NCI-H2081 treated with DMSO at 0.1 percent for 48 hours (cell line): ENCODE measurements at regions not wholly inside any gene's neighbourhood (a gene's known extent, or its start where the extent isn't known, plus 50 kb on each side); places are given as distances from the start of the nearest gene placed in this dataset.

ENCODE experiments used
- DNase-seq: peaks from one replicate; lab custom pipeline; 2025; lab: John Stamatoyannopoulos, UW

DNA sequence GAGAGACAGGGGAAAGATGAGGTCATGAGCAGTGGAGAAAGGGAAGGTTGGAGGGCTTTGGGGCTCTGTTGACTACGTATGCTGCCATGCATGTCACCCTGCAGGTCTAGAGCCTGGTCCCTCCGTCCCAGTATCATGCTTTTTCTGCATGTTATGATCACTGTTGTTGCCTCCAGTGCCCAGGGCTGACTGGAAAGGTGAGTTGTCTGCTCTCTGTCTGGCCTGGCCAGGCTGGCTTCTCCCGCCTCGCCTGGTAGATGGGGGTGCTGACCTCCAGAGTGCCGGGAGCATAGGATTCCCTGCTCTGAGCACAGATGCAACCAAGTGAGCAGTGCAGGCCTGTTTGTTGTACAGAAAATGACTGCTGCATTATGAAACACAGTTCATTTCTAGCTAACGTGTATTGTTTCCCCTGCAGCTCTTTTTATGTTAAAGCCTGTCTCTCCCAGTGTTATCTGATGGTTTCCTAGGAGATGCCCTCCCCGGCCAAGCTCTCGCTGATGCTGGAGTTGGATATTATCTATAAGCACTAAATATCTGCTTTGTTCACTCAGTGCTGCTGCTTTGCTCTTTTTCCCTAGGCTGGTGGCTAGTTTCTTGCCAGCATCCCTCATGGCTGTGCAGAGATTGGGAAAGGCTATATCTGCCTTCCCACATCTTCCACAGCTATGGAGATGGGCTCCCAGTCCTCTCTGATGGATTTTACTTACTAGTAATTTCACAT is 158.2 kb downstream of the TDRD15 start:
- no peak for DNase-seq

DNA sequence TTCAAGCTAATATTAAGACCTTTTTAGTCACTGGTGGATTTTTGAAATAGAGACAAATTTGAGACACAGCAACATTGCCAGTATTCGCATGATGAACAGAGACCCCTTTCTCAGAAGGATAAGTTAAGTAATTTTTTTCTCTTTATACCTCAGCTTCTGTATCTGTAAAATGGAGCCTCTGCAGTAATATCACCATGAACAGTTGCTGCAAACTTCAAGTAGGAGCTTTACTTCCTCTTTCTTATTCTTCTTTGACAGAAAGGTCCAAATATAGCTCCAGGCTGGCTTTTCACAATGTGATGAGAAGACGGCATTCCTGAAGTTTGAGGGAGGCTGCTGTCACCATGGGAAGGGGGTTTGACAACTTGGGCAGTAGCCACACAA is 158.7 kb downstream of the TDRD15 start:
- no peak for DNase-seq

DNA sequence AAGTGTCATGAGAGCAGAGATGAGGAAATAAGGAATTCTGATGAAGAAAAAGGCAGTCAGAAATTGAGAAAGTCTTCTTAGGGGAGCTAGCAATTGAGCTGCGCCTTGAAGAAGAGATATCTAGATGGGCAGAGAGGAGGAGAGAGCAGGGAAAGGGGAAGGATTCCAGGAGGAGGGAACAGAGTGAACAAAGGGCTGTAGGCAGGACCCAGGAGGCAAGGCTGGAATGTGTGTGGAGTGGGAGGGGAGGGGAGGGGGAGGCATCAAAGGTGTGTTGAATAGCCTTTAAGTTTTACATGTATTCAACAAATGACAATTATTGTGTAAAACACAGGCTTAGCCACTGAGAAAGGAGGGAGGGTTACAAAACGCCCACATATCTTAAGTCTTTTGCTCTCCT is 164.5 kb downstream of the TDRD15 start:
- no peak for DNase-seq

DNA sequence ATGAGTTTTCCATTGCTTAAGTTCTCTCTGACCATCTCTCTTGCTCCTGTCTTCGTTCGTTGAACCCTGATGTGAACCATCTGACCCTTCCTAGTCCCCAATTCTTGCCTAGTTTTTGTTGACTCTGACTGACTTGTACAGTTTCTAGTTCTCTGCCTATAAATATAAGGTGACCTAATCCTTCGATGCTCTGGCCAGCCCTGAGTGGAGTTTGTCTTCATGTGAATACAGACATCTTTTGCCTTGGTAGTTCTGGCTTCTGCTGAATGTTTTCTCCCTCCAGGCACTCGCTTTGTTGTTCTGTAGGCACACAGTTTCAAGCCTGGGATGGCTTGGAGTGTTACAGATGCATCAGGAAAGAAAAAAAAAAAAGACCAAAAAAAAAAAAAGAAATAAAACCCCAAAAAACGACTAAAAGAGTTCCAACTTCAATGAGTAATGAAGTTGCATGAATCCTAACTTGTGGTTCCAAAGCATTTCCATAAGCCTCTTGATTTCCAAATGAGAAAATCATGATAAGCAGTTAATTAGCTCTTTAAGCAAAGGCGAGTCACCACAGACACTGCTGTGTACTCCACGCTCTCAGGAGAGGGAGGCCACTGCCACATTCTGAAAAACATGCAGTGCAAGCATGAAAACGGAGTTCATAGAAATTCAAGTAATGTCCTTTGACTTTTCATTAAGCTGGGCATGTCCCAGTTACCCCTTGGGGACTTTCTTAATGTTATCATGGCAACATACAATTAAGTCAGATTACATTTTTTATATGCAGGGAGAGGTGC is 165.2 kb downstream of the TDRD15 start:
- DNase-seq: no peak

DNA sequence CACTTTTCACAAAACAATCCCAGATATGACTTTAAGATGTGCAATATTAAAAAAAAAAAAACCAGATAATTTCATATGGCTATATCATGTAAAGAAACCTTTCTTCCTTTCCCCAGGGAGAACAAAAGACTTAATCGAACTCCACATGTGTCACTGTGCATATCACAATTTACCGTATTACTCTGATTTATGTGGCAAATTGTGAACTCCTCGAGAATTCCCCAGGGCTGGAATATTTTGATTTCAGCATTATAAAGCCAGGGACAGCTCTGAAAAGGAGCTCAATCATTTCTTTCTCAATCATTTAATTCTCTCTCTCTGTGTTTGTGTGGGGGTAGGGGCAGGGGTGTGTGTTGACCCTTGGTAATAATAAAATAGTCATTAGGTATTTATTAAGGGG is 165.8 kb downstream of the TDRD15 start:
- no peak for DNase-seq

DNA sequence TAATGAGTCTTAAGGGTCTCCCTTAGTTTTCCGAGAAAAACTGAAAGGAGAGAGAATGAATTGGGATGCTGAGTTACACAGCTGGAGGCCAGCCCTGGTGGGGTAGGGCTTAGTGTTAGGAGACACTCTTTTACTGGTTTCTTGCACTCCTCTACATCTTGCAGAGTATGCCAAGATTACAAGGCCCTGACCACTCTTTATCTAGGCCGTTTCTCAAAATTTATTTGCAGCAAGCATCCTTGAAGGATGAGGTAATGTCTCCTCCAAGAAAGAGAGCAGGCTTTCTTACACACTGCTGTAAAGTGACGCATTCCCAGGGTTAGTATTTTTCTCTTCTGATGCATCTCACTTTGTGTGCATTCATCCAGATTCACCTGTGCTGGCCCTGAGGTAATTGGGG is 166.2 kb downstream of the TDRD15 start:
- no peak for DNase-seq

DNA sequence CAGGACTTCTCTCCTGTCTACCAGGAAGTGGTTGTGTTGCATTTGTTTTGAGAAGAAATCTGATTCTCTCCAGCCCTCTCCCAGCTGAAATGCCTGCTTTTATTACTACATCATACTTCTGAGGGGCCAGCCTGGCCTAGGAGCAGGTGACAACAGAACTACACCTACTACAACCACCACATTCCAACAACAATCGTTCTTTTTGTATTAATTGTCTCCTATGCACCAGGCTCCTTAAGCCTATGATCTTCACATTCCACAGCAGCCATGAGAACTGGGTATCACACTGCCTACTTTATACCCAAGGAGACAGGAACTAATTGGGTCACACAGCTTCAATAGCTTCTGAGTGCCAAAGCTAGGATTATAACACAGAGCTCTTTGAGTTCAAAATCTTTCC is 167.7 kb downstream of the TDRD15 start:
- no peak for DNase-seq

DNA sequence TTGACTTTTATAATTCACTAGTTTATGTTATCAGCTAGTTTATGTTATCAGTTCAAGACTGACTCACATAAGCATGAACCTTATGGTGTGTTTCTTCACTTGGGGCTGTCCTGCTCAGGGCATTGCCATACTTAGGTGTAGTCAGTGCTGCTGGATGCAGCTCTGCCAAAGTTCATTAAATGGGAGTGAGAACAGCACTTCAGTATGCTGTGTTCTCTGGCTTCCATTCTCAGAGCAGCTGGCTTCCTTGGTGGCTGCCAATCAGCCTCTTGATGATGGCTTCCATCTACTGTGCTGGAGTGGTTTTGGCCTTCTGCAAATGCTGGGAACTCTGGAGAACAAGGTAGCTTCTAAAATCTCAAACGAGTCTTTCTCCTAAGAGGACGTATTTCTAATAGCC is 170.7 kb downstream of the TDRD15 start:
- DNase-seq: no peak

DNA sequence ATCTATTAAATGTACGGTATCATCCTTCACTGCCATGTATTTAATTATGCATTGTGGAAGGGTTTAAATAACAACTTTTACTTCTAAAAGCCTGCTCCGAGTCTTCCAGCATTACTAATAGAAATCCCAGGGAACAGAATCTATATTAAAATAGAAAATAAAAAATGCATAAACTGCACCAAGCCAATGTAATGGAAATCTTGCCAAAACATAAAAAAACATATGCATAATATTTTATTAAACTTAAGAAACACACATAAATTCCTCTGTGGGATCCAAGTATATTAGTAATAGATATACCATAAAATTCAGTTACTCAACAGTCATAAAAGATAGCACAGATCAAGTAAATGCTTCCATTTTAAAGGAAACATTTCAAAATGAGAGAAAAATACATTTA is 175.6 kb downstream of the TDRD15 start:
- DNase-seq: no peak

DNA sequence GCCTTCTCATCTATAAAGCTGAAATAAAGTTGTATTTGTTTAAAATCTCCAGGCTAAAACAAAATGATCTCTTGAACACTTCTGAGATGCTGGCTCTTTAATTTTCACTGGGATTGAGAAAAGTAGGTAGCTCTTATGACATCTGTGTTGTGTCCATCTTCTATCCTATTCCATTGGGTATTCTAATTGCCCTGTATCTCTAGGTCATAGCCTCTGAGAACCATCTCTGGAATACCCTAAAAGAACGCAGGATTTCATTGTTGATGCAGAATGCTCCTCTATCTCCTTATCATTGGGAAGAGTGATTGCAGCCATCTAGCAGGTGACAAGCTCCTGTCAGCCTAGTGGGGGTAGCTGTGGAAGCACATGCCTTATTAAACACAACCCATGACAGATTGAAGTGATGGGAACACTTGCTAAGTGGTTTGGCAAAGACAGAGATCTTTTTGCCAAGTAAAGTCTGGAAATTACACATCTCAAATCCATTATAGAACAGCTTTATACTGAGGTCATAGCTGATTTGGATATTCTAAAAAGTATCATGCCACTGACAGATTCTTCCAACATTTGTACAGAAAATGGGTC is 178.2 kb downstream of the TDRD15 start:
- DNase-seq: no peak

DNA sequence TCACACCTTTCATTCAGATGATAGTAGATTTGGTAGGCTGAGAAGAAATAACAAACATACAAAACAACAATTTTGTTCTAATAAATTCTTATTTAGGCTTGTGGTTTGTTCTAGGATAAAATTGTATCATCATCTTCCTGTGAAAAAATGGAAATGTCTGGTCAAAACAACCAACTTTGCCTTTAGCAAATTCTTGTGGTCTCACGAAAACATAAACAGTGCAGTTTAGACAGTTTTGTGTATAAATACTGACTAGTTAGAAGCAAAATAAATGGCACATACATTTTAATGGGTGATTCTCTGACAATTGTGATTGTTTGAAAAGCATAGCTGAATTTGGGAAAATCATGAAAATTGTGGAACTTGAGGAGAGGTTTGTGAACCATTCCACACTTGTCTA is 180.1 kb downstream of the TDRD15 start:
- no peak for DNase-seq

DNA sequence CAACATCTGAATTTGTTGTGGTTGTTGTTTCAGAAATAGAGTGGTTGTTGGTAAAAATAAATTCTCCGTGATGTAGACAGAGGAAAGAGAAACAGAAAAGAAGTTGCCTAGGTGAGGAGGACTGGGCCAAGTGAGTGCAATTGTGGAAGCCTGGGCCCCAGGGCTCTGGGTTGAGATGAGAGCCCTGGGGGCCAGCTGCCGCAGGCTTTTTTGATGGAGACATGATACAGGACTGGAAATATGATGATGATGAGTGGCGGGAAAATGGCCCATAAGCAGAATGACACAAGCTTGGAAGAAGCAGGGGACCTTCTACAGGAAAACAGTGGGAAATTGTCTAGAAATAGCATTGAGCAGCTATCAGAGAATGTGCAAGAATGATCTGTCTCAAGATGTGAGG is 181.8 kb downstream of the TDRD15 start:
- DNase-seq: no peak

DNA sequence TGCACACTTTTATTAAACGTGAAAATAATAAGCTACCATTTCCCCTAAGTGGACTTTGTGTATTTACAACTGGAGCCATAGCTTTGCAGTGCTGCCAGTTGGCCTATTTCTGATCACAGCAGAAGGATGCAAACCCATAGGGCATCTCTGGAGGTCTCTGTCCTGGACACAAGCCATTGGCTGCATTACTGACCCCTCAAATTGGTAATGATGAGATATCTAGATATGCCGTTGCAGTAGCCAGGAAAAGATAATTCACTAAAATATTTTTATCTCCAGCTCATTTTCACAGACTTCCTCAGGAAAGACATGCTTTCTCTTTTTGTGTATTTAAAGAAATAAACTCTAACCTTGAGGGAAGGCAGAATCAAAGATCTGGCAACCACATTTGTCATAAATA is 182.5 kb downstream of the TDRD15 start:
- DNase-seq: no peak

DNA sequence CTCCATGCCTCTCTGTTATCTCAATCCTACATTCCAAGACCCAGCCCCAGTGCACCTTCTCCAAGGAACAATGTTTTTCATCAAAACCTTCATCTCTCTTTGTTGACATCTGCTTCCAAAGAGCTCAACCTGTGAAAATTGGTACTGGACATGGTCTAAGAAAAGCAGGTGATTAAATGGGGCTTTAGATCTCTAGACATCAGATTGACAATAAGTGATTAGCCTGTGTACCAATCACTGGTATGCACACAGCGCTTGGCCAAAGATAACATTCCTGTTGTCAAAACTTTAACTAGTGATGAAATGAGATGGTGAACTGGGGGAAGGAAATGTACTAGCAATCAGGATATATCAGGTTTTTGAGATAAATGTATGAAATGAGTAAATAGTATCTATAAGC is 183.3 kb downstream of the TDRD15 start:
- no peak for DNase-seq

DNA sequence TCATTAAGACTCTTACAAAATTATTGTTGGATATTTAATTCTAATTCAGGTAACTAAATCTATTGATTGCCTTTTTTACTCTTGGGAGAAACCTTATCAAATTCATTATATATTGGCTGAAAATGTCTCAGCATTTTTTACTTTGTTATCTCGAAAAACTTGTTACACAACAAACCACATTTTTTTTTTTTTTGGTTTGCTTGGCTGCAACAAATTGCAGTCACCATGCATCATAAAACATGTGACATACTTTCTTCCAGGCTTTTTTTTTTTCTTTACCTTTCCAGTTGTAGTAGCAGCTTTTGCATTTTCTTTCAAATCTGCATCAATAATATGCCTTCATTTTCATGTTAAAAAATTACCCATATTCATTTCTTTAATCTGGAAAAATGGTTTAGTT is 186.7 kb downstream of the TDRD15 start:
- DNase-seq: no peak

DNA sequence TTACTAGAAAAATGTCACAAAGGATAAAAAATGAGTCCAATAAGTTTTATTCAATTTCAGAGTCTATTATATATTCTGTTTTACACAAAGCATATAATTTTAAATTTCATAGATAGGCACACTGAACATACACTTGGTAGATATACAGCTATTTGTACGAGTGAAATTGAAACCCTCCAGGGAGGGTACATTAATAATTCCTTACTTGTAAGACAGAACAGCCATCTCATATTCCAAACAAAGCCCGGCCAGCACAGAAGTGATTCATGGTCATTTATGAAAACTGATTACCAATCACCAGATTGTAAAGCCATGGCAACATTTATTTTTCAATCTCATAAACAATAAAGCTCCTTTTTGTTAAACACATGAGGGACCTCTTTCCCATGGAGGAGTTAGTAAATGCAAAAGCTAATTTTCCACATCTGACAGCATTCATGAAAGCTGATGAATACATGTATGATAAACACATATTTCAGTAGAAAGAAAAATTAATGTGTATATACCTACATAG is 190.6 kb downstream of the TDRD15 start:
- no peak for DNase-seq

DNA sequence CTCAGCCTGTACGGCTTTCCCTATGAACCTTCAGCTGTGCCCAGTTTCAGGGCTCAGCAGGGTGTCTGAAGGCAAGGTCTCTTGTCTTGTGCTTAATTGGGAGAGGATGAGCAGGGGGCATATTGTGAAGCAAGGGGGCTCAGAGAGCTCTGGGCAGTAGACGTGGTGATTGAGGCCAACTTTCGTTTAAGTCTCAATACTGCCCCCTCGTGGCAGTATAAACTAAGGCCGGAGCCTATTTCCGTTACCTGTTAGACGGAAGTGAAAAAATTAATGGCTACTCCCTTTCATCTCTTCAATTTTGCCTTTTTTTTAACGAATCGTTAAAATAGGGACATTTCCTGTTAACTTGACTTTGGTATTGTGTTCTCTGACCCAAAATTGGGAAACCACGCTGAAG is 193.4 kb downstream of the TDRD15 start:
- DNase-seq: no peak

DNA sequence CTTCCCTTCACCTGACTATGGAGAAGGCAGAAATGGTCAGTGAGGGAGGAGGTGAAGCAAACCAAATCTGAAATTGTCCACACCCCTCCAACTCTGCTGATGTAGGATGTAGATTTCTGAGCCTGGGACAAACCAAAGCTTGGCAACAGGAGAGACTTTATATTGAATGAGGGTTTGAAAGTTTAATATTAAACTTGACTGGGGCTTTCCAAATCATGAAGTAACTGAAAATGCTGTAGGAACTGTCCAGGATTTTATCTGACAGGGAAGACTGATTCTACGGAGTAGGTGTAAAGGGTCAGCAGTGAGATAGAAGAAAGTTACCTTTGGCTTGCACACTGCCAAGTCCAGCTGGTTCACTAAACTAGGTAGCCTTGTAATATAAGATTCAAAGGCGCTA is 194.5 kb downstream of the TDRD15 start:
- DNase-seq: no peak

DNA sequence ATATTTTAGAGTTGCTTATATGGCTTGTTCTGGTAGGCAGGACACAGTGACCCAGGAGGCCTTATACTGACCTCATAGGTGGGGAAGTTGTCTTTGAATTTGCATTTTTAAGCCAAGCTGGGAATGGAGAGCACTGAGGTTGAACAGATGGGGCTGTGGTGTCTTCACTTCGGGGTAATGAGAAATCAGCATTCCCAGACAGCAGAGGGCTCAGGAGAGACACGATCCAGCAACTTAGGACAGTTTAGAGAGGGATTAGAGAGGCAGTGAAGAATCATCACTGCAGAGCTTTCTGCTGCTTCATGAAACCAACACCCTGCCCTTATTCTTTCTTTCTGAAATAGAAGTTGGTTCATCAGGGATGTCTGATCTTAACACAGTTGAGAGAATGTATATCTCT is 202.4 kb downstream of the TDRD15 start:
- DNase-seq: no peak

DNA sequence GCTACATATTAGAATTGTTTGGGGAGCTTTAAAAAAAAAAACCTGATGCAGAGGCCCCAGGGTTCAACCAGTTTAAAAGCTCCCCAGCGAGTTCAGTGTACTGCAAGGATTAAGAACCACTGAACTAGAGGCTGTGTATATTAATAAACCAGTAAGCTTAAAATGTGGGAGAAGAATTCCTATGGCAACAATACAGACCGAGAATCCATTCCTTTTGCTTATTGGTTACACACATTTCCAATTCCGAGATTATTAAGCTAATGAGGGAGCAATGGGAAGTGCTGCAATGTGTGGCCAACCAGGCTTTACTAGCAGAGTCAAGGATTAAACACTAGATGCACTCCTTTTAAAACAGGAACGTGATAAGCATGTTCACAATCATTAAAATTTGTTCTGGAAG is 204.4 kb downstream of the TDRD15 start:
- DNase-seq: no peak

DNA sequence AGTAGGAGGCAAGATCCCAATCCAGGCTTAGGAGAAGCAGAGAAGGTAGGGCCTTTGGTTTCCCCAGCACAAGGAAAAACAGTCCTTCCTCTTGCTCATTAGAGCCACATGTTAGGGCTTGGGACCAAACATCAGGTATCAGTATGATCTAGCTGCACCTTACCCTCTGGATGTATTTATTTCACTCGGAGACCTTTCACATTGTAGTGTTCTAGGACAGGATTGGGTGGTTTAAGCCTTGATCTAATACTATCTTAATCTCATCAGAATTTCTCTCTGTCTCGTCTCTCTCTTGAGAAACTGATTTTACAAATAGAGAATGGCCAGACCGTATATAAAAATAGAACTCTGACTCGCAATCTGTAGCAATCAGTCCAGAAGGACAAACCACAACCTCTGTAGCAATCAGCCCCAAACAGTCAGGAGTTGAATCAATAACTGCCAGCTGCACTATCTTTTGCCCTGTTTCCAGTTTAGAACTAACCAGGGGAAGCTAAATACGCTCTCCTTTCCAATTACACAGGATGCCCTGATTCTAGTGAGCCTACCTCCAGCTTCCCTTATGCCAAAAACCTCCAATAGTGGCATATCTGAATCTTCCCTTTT is 207.1 kb downstream of the TDRD15 start:
- no peak for DNase-seq

DNA sequence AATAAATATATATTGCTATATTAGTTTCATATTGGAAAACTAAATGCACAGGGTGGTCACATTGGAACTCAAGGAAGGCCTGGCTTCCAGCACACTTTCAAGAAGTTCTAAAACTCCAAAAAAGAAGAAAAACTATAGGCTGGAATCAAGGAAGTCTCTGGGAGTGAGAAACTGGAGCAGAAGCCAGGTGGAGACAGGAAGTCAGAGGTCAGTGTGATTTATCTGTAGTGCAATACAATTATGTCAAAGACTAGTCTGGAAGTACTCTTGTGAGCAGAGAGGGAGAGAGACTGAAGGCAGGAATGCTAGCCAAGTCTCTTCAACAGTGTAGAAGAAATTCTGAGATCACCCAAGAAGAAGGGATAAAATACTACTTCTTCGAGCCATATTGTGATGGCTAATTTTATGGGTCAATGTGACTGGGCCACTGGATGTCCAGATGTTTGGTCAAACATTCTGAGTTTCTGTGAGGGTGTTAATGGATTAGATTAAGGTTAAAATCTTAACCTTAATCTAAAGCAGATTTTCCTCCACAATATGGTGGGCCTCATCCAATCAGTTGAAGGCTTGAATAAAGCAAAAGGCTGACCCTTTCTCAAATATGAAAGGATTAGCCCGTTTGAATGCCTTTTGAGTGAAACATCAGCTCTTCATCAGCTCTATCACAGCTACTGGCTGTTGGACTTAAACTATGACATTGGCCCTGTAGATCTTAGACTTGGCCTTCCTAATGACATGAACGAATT is 208.0 kb downstream of the TDRD15 start:
- DNase-seq: no peak
